Chondrocyte (in vitro differentiated cells): ENCODE measurements at regions not wholly inside any gene's neighbourhood (a gene's known extent, or its start where the extent isn't known, plus 50 kb on each side); places are given as distances from the start of the nearest gene placed in this dataset.

Source experiments
- DNase-seq: peaks from one replicate; pipeline ENCODE4 v3.0.0; 2021; ENCODE audit warnings: mixed read lengths, low spot score
- H3K27ac Mint-ChIP-seq: one replicate; pipeline ENCODE4 v1.8.0; 2021; ENCODE audit warnings: mild to moderate bottlenecking, moderate library complexity, mixed read lengths; ENCODE audit not compliant: unreplicated experiment
- H3K27me3 Mint-ChIP-seq: 2 replicates; pipeline ENCODE4 v1.8.0; 2021; ENCODE audit warnings: low read depth, mixed read lengths
- H3K36me3 Mint-ChIP-seq: 2 replicates; pipeline ENCODE4 v1.8.0; 2021; ENCODE audit warnings: low read depth, mixed read lengths
- H3K4me1 Mint-ChIP-seq: 2 replicates; pipeline ENCODE4 v1.8.0; 2021; ENCODE audit warnings: low read depth, mild to moderate bottlenecking, mixed read lengths
- H3K4me3 Mint-ChIP-seq: one replicate; pipeline ENCODE4 v1.8.0; 2021; ENCODE audit warnings: mild to moderate bottlenecking, moderate library complexity, mixed read lengths; ENCODE audit not compliant: unreplicated experiment
- H3K9me3 Mint-ChIP-seq: 2 replicates; pipeline ENCODE4 v1.8.0; 2021; ENCODE audit warnings: low read depth, mixed read lengths
- TF ChIP-seq, protein P1 (sequence below): fragments of 200-600 bp; sonication (generic); IDR thresholded peaks from 2 replicates; pipeline ENCODE4 v1.5.0; 2021; ENCODE audit warnings: antibody characterized with exemption, mild to moderate bottlenecking, moderate library complexity

DNA sequence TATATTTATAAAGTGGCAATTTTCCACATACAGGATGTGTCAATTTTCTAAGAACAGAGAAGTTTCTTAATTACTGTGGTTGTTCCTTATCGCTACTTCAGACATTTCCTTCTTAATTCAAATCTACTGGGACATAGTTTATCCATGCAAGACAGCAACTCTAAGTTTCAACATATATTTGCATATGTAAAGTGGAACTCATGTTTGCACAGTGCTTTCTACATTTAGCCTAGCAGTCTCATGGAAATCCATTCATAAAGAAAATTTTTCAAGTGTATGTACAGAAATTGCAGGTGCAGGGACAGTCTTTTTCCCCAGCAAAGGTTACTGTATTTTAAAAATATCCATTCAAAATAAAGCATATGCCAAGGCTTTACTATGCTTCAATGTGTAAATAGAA is 956.7 kb upstream of the SEL1L start:
- H3K27me3 Mint-ChIP-seq: peaks cover 3% of the 10 kb centered on the region
- H3K9me3 Mint-ChIP-seq: no peaks in the 10 kb centered on the region
- no peaks in the 10 kb centered on the region for H3K36me3 Mint-ChIP-seq
- H3K27ac Mint-ChIP-seq: no peak overlapping the region
- no peak overlapping the region for H3K4me3 Mint-ChIP-seq
- H3K4me1 Mint-ChIP-seq: no peaks in the 10 kb centered on the region
- TF ChIP-seq, protein P1, sequence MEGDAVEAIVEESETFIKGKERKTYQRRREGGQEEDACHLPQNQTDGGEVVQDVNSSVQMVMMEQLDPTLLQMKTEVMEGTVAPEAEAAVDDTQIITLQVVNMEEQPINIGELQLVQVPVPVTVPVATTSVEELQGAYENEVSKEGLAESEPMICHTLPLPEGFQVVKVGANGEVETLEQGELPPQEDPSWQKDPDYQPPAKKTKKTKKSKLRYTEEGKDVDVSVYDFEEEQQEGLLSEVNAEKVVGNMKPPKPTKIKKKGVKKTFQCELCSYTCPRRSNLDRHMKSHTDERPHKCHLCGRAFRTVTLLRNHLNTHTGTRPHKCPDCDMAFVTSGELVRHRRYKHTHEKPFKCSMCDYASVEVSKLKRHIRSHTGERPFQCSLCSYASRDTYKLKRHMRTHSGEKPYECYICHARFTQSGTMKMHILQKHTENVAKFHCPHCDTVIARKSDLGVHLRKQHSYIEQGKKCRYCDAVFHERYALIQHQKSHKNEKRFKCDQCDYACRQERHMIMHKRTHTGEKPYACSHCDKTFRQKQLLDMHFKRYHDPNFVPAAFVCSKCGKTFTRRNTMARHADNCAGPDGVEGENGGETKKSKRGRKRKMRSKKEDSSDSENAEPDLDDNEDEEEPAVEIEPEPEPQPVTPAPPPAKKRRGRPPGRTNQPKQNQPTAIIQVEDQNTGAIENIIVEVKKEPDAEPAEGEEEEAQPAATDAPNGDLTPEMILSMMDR: no peak
- DNase-seq: no peak

DNA sequence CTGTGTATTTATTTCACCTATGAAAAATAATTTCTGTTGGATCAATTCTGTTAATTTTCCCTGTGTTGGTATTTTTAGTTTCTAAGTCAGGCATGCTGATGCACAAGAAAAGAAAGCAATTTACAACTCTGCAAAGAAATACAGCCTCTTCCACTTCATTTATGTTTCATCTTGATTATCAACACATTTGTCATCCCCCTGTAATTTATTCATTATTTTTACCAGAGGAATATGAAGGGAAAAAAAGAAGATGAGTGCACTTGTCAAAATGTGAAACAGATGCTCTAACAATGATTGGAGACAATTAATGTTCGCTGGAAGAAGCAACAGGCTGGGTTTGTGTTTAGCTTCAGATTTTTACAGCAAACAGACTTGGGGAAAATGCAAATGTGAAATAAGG is 958.5 kb upstream of the SEL1L start:
- Mint-ChIP-seq H3K27ac (no peak overlapping the region), H3K9me3 (no peaks in the 10 kb centered on the region), H3K27me3 (peaks cover 3% of the 10 kb centered on the region), H3K4me3 (no peak overlapping the region), H3K4me1 (no peaks in the 10 kb centered on the region), H3K36me3 (no peaks in the 10 kb centered on the region)
- DNase-seq: no peak
- TF ChIP-seq, protein P1: no peak

DNA sequence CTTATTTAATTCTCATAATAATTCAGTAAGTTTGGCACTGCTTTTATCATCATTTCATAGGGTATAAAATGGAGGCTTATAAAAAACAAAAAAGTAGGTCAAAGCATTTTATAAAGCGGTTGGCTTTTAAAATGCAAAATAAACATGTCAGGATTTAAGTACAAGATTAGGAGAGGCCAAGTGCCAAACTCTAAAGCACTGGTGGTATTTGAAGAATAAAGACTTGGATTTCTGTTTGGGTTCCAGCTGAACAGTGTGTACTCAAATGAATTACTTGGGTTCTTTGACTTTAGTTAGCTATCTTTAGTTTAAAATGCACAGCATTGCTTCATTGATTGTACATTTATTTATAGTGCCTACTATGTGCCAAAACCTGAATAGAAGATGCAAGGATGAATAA is 966.6 kb upstream of the SEL1L start:
- Mint-ChIP-seq H3K9me3 (no peaks in the 10 kb centered on the region), H3K4me3 (no peak overlapping the region), H3K4me1 (no peaks in the 10 kb centered on the region), H3K27ac (no peak overlapping the region), H3K27me3 (peaks cover 1% of the 10 kb centered on the region), H3K36me3 (no peaks in the 10 kb centered on the region)
- TF ChIP-seq, protein P1: no peak
- no peak for DNase-seq

DNA sequence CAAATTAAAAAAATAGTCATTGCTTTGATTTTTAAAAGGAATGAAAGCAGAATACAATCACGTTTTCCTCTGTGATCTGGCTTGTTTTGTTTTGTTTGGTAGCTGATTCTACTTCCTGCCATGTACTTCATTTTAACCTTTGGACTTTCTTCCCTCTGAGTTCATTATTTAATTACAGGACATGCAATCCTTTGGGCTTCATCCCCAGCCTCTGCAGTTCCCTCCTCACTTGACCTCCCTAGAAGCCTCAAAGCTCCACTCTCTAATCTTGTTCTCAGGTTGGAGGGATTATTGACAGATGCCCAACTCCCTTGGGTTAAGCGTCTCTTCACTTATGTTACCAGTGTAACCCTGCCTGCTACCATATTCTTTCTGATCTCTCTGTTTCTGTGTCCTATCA is 967.9 kb upstream of the SEL1L start:
- Mint-ChIP-seq H3K4me3 (no peak overlapping the region), H3K9me3 (no peaks in the 10 kb centered on the region), H3K36me3 (no peaks in the 10 kb centered on the region), H3K27ac (no peak overlapping the region), H3K27me3 (peaks cover 1% of the 10 kb centered on the region), H3K4me1 (no peaks in the 10 kb centered on the region)
- DNase-seq: no peak
- TF ChIP-seq, protein P1: no peak

- no peaks in the 10 kb centered on the region for H3K9me3 Mint-ChIP-seq
- H3K4me1 Mint-ChIP-seq: no peaks in the 10 kb centered on the region
- peaks cover 1% of the 10 kb centered on the region for H3K27me3 Mint-ChIP-seq
- no peak overlapping the region for H3K4me3 Mint-ChIP-seq
- no peak overlapping the region for H3K27ac Mint-ChIP-seq
- no peaks in the 10 kb centered on the region for H3K36me3 Mint-ChIP-seq
- TF ChIP-seq, protein P1: no peak
- DNase-seq: no peak
Measured at GRCh38 chr14:82502043-82502442, 968.4 kb upstream of the SEL1L start.
